GM12878 (cell line): ENCODE measurements at regions not wholly inside any gene's neighbourhood (a gene's known extent, or its start where the extent isn't known, plus 50 kb on each side); places are given as distances from the start of the nearest gene placed in this dataset.

Experiments used
- ATAC-seq: fragments of 200-7000 bp; cut with Tn5 transposase; 3 replicates; pipeline ENCODE4 v1.9.1; 2020; ENCODE audit warnings: mild to moderate bottlenecking, moderate library complexity
- BruUV-seq: library from RNA; stranded (reverse); fragments of 400-500 nt; replicated peaks from 2 replicates; lab custom pipeline; 2021; lab: Mats Ljungman, UMichigan
- CTCF ChIA-PET: fragments of 300-600 bp; sonication (Branson Sonifier 250); formaldehyde crosslinking; extraction: SDS; loops from one replicate; lab custom pipeline; 2021; ENCODE audit warnings: inconsistent platforms; lab: Yijun Ruan, JAX
- POLR2A ChIA-PET: fragments of 350-600 bp; formaldehyde crosslinking; extraction: SDS; loops from one replicate; lab custom pipeline; 2021; ENCODE audit warnings: inconsistent platforms; lab: Charles Lee
- RAD21 ChIA-PET: fragments of 300-600 bp; sonication (Branson Sonifier 250); formaldehyde crosslinking; loops from one replicate; lab custom pipeline; 2023; ENCODE audit warnings: antibody characterized with exemption; ENCODE audit not compliant: unreplicated experiment; lab: Charles Lee
- SMC1A ChIA-PET: fragments of 300-600 bp; sonication (Branson Sonifier 250); formaldehyde crosslinking; loops from one replicate; lab custom pipeline; 2023; ENCODE audit not compliant: unreplicated experiment, uncharacterized antibody; lab: Charles Lee
- DNase-seq: peaks from one replicate; pipeline ENCODE4 v3.0.0-alpha.2; 2011; ENCODE audit warnings: low read depth, low spot score
- FAIRE-seq: peaks from 3 replicates; lab custom pipeline; 2011; peaks lifted over from hg19 to GRCh38; lab: Jason Lieb, UNC
- H2AFZ ChIP-seq: 2 replicates; pipeline ENCODE4 v1.6.0; 2011; ENCODE audit warnings: low read depth, low read length, control low read depth; ENCODE audit not compliant: control insufficient read depth
- H3K27ac ChIP-seq: 2 replicates; pipeline ENCODE4 v1.5.1; 2011; ENCODE audit warnings: control low read depth; ENCODE audit not compliant: control insufficient read depth, insufficient read depth
- H3K27me3 ChIP-seq, 2 experiments: replicated peaks in 1 of 2; 2 replicates each; pipeline versions ENCODE4 v1.6.0 to v1.6.1; 2011; ENCODE audit warnings: low read length in 1 of 2; ENCODE audit not compliant: control insufficient read depth in 2 of 2, insufficient read depth in 2 of 2
- H3K36me3 ChIP-seq, 2 experiments: 2 replicates each; pipeline ENCODE4 v1.5.1; 2011; ENCODE audit warnings: low read length in 1 of 2; ENCODE audit not compliant: control insufficient read depth in 2 of 2, insufficient read depth in 2 of 2
- H3K4me1 ChIP-seq: 2 replicates; pipeline ENCODE4 v1.6.1; 2011; ENCODE audit warnings: mild to moderate bottlenecking, low read length, moderate library complexity, mixed read lengths; ENCODE audit not compliant: control insufficient read depth, insufficient read depth
- H3K4me2 ChIP-seq: 2 replicates; pipeline ENCODE4 v1.6.0; 2011; ENCODE audit warnings: control low read depth; ENCODE audit not compliant: control insufficient read depth, insufficient read depth
- H3K4me3 ChIP-seq: fragments of 200-600 bp; sonication (generic); 2 replicates; pipeline ENCODE4 v1.5.1; 2016
- H3K79me2 ChIP-seq: 2 replicates; pipeline ENCODE4 v1.6.0; 2011; ENCODE audit warnings: low read length; ENCODE audit not compliant: control insufficient read depth, insufficient read depth
- H3K9ac ChIP-seq: 2 replicates; pipeline ENCODE4 v1.8.0; 2011; ENCODE audit warnings: low read length, control low read depth, mixed read lengths; ENCODE audit not compliant: control insufficient read depth, insufficient read depth
- H3K9me3 ChIP-seq: replicated peaks from 3 replicates; pipeline ENCODE4 v1.5.1; 2011; ENCODE audit warnings: mild to moderate bottlenecking, low read length; ENCODE audit not compliant: control insufficient read depth, insufficient read depth
- H4K20me1 ChIP-seq: 2 replicates; pipeline ENCODE4 v1.6.0; 2011; ENCODE audit not compliant: control insufficient read depth, insufficient read depth
- ASH2L ChIP-seq: fragments of 300-600, 200-600 bp; sonication (generic); IDR thresholded peaks from 2 replicates; pipeline ENCODE4 v1.6.1; 2017; ENCODE audit warnings: low read depth, mild to moderate bottlenecking, borderline replicate concordance
- BCL11A ChIP-seq: IDR thresholded peaks from 2 replicates; pipeline ENCODE4 v1.6.1; 2011; ENCODE audit warnings: low read depth, low read length
- BHLHE40 ChIP-seq, 2 experiments: fragments of 450-650 bp in 1 of 2; IDR thresholded peaks; 2 replicates each; pipeline ENCODE4 v1.6.1; 2011 to 2017; ENCODE audit warnings: low read depth in 2 of 2, borderline replicate concordance in 1 of 2, improper control_type of control experiment in 1 of 2, low read length in 1 of 2, mild to moderate bottlenecking in 1 of 2
- BMI1 ChIP-seq: fragments of 450-650 bp; IDR thresholded peaks from 2 replicates; pipeline ENCODE4 v1.6.1; 2016; ENCODE audit warnings: mild to moderate bottlenecking, moderate library complexity, borderline replicate concordance
- CREM ChIP-seq: IDR thresholded peaks from 2 replicates; pipeline ENCODE4 v1.6.1; 2014; ENCODE audit warnings: antibody characterized with exemption, low read depth
- FOS ChIP-seq: IDR thresholded peaks from 3 replicates; pipeline ENCODE4 v1.6.1; 2011; ENCODE audit warnings: borderline replicate concordance; ENCODE audit not compliant: insufficient read length; ENCODE audit errors: extremely low read depth
- FOXK2 ChIP-seq: fragments of 450-650 bp; IDR thresholded peaks from 2 replicates; pipeline ENCODE4 v1.6.1; 2017; ENCODE audit warnings: mild to moderate bottlenecking, moderate library complexity
- FOXM1 ChIP-seq: IDR thresholded peaks from 2 replicates; pipeline ENCODE4 v1.6.1; 2012; ENCODE audit warnings: low read depth, mild to moderate bottlenecking, inconsistent platforms, low read length, moderate library complexity
- MTA2 ChIP-seq: fragments of 450-650 bp; IDR thresholded peaks from 2 replicates; pipeline ENCODE4 v1.6.1; 2016; ENCODE audit warnings: low read depth, mild to moderate bottlenecking, moderate library complexity
- SIN3A ChIP-seq: IDR thresholded peaks from 2 replicates; pipeline ENCODE4 v1.6.1; 2012; ENCODE audit warnings: low read depth, low read length, improper control_type of control experiment
- SKIL ChIP-seq: fragments of 450-650 bp; IDR thresholded peaks from 2 replicates; pipeline ENCODE4 v1.6.1; 2017; ENCODE audit warnings: mild to moderate bottlenecking, low read depth, inconsistent platforms; ENCODE audit not compliant: poor library complexity, severe bottlenecking
- SMAD5 ChIP-seq: IDR thresholded peaks from 2 replicates; pipeline ENCODE4 v1.6.1; 2016; ENCODE audit warnings: antibody characterized with exemption, low read depth
- TCF3 ChIP-seq: IDR thresholded peaks from 2 replicates; pipeline ENCODE4 v1.6.1; 2012; ENCODE audit warnings: low read depth, mild to moderate bottlenecking, low read length, borderline replicate concordance; ENCODE audit not compliant: insufficient read depth
- ZSCAN29 ChIP-seq: fragments of 450-650 bp; IDR thresholded peaks from 2 replicates; pipeline ENCODE4 v1.6.1; 2017; ENCODE audit warnings: mild to moderate bottlenecking, moderate library complexity
- ZZZ3 ChIP-seq: IDR thresholded peaks from 2 replicates; pipeline ENCODE4 v1.6.1; 2011; ENCODE audit warnings: low read depth; ENCODE audit not compliant: control insufficient read depth, insufficient read length
- WGBS: methylation state at CpG from one replicate; pipeline ENCODE4 v1.1.6; 2016; ENCODE audit warnings: low lambda C conversion rate; ENCODE audit not compliant: insufficient replicate concordance, insufficient coverage; ENCODE audit errors: missing lambda C conversion rate; 5-methylcytosine and 5-hydroxymethylcytosine counted together
- in situ Hi-C: fragments of 300-500 bp; cut with MboI; formaldehyde crosslinking; loops from 9 replicates; pipeline ENCODE4 v1.14.3; 2018; ENCODE audit warnings: mixed read lengths
- intact Hi-C: fragments of 100-400 bp; cut with micrococcal nuclease; formaldehyde crosslinking; loops from one replicate; pipeline ENCODE4 v1.14.2; 2022; ENCODE audit not compliant: unreplicated experiment

GRCh38 chr4:155599085-155599484 lies 67.6 kb upstream of the GUCY1A1 start:
- no TSS peak for BruUV-seq
- Histone ChIP-seq H2AFZ (no peak overlapping the region), H3K27ac (no peak overlapping the region), H4K20me1 (no peaks in the 10 kb centered on the region; the same call in 1 of the 2 replicates), H3K27me3 (no peaks in the 10 kb centered on the region; a peak in 1 of 4 replicates)
- ChIA-PET POLR2A (interaction anchor here (1.0 to 1.1 kb wide), 2 partner anchors 9 to 11 kb away, joined by 3 to 4 read pairs; no protein-coding TSS in a partner anchor), RAD21 (interaction anchor here (1.2 kb wide), 1 partner anchor 61 kb away, joined by 6 read pairs; no protein-coding TSS in a partner anchor)
- intact Hi-C loops (no loop called here), in situ Hi-C loops (no loop called here)
- ATAC-seq (no peak), FAIRE-seq (no peak)
- TF ChIP-seq BCL11A = no peak
- no peak for TF ChIP-seq FOXM1
- TF ChIP-seq SKIL = no peak
- no peak for TF ChIP-seq CREM
- TF ChIP-seq BMI1 = no peak
- no peak for TF ChIP-seq MTA2
- TF ChIP-seq BHLHE40 (IDR thresholded peaks at IDR 0.05; ENCODE audit: borderline replicate concordance in 1 of 2, low read depth in 2 of 2, low read length in 1 of 2) = no peak
- TF ChIP-seq ZZZ3 = no peak
- no peak for TF ChIP-seq TCF3
- TF ChIP-seq FOXK2 = no peak
- TF ChIP-seq ZSCAN29 = no peak
- no peak for TF ChIP-seq FOS
- no peak for TF ChIP-seq SMAD5
- no peak for TF ChIP-seq ASH2L
- TF ChIP-seq SIN3A = no peak
- TF ChIP-seq, all 136 proteins: peak for 0
- H3K4me3 ChIP-seq = no peak overlapping the region
- CTCF ChIA-PET = interaction anchor here (1.0 to 1.9 kb wide), 4 partner anchors 12 to 70 kb away, joined by 3 to 4 read pairs (median 3); no protein-coding TSS in a partner anchor
- no peaks in the 10 kb centered on the region for H3K79me2 ChIP-seq
- H3K4me1 ChIP-seq = no peaks in the 10 kb centered on the region
- WGBS = 57% methylated on average over 6 of the region's 6 CpGs
- no peaks in the 10 kb centered on the region for H3K9me3 ChIP-seq
- no peaks in the 10 kb centered on the region for H3K36me3 ChIP-seq
- no peak overlapping the region for H3K9ac ChIP-seq
- no peak for DNase-seq
- SMC1A ChIA-PET = interaction anchor here (0.7 to 2.4 kb wide), 12 partner anchors 8 to 106 kb away, joined by 3 to 6 read pairs (median 3); no protein-coding TSS in a partner anchor
- no peak overlapping the region for H3K4me2 ChIP-seq
